Psoas muscle (tissue), 7 donors: ENCODE measurements at regions not wholly inside any gene's neighbourhood (a gene's known extent, or its start where the extent isn't known, plus 50 kb on each side); places are given as distances from the start of the nearest gene placed in this dataset.

ENCODE experiments used
- ATAC-seq, 4 donors: fragments of 200-7000 bp; cut with Tn5 transposase; one replicate each; pipeline ENCODE4 v1.9.1; 2020; ENCODE audit warnings: moderate library complexity in 3 of 4, mild to moderate bottlenecking in 2 of 4
- DNase-seq, 2 donors: peaks; one replicate each; pipeline ENCODE4 v3.0.0-alpha.2; 2020
- H3K27ac ChIP-seq: fragments of 200-600 bp; one replicate; pipeline ENCODE4 v1.8.0; 2022
- H3K27me3 ChIP-seq, 3 donors: fragments of 200-600 bp in 1 of 3; one replicate each; pipeline versions ENCODE4 v1.6.1 to v1.8.0; 2013 to 2022; ENCODE audit warnings: low read length in 2 of 3, mild to moderate bottlenecking in 2 of 3, moderate library complexity in 1 of 3; ENCODE audit not compliant: insufficient read depth in 3 of 3
- H3K36me3 ChIP-seq, 2 donors: fragments of 200-600 bp in 1 of 2; one replicate each; pipeline versions ENCODE4 v1.6.1 to v1.8.0; 2013 to 2022; ENCODE audit warnings: low read depth in 1 of 2, mild to moderate bottlenecking in 1 of 2, moderate library complexity in 1 of 2; ENCODE audit not compliant: insufficient read depth in 1 of 2
- H3K4me1 ChIP-seq: fragments of 200-600 bp; one replicate; pipeline ENCODE4 v1.8.0; 2022
- H3K4me3 ChIP-seq: fragments of 200-600 bp; one replicate; pipeline ENCODE4 v1.8.0; 2022; ENCODE audit warnings: mild to moderate bottlenecking
- H3K9me3 ChIP-seq: fragments of 200-600 bp; one replicate; pipeline ENCODE4 v1.8.0; 2022
- CTCF ChIP-seq: fragments of 200-600 bp; IDR thresholded peaks from one replicate; pipeline ENCODE4 v1.8.0; 2022; ENCODE audit warnings: antibody characterized with exemption
- WGBS, 3 donors: extraction: QIAGEN DNeasy Blood & Tissue Kit; methylation state at CpG; one replicate each; pipeline versions ENCODE4 v1.1.6 to v1.1.7; 2013; 5-methylcytosine and 5-hydroxymethylcytosine counted together
- intact Hi-C, 2 donors: fragments of 100-400 bp; cut with DNase I; formaldehyde crosslinking; loops; one replicate each; pipeline versions ENCODE4 v1.11.0 to v1.14.2; 2022
- donor health status: healthy with polysubstance abuse.
- donor health status: DM: no; HTN: no; CAD: no; lungs with moderate emphysema.
- donor health status: Bipolar disorder and iron deficiency.
- donor health status: healthy.
- donor health status: DM: yes; HTN: yes; CAD: no.
- donor health status: DM: no; HTN: no; CAD: no.
- donor health status: DM: yes; HTN: yes; CAD: no.

- no peaks in the 10 kb centered on the region for H3K36me3 ChIP-seq
- DNase-seq (no peak), ATAC-seq (no peak)
- H3K4me3 ChIP-seq: no peak overlapping the region
- no peaks in the 10 kb centered on the region for H3K9me3 ChIP-seq
- intact Hi-C loops: no loop called here
- no peaks in the 10 kb centered on the region for H3K4me1 ChIP-seq
- no peak for TF ChIP-seq CTCF
- 79 to 84% (median 79%) methylated on average over 3 of the region's 3 CpGs for WGBS, 3 donors
- no peaks in the 10 kb centered on the region for H3K27me3 ChIP-seq
- H3K27ac ChIP-seq: no peak overlapping the region
These were observed 543.1 kb downstream of the CETN3 start for GRCh38 chr5:89866410-89866809.

GRCh38 chr5:89864941-89865340 lies 544.6 kb downstream of the CETN3 start:
- no peaks in the 10 kb centered on the region for H3K4me1 ChIP-seq
- TF ChIP-seq CTCF: no peak
- intact Hi-C loops: no loop called here
- no peaks in the 10 kb centered on the region for H3K36me3 ChIP-seq
- ATAC-seq (no peak), DNase-seq (no peak)
- H3K9me3 ChIP-seq: no peaks in the 10 kb centered on the region
- no peak overlapping the region for H3K4me3 ChIP-seq
- 88 to 96% (median 94%) methylated on average over 1 of the region's 1 CpG for WGBS, 3 donors
- no peak overlapping the region for H3K27ac ChIP-seq
- H3K27me3 ChIP-seq: no peaks in the 10 kb centered on the region

- TF ChIP-seq CTCF: no peak
- ATAC-seq (no peak), DNase-seq (no peak)
- 91 to 98% (median 92%) methylated on average over 5 of the region's 5 CpGs for WGBS, 3 donors
- no peak overlapping the region for H3K4me3 ChIP-seq
- no peaks in the 10 kb centered on the region for H3K36me3 ChIP-seq
- H3K9me3 ChIP-seq: no peaks in the 10 kb centered on the region
- H3K27ac ChIP-seq: no peak overlapping the region
- H3K27me3 ChIP-seq: no peaks in the 10 kb centered on the region
- intact Hi-C loops: no loop called here
- no peaks in the 10 kb centered on the region for H3K4me1 ChIP-seq
These were observed 551.8 kb downstream of the CETN3 start for GRCh38 chr5:89857790-89858189.

- intact Hi-C loops: no loop called here
- no peaks in the 10 kb centered on the region for H3K36me3 ChIP-seq
- ATAC-seq: no peak
- no peak for TF ChIP-seq CTCF
- no peaks in the 10 kb centered on the region for H3K27me3 ChIP-seq
- no peak overlapping the region for H3K4me3 ChIP-seq
- no peak overlapping the region for H3K27ac ChIP-seq
- no peak for DNase-seq
- H3K4me1 ChIP-seq: no peaks in the 10 kb centered on the region
- H3K9me3 ChIP-seq: no peaks in the 10 kb centered on the region
- WGBS, 3 donors: 85 to 94% (median 91%) methylated on average over 2 of the region's 2 CpGs
These were observed 554.1 kb downstream of the CETN3 start for GRCh38 chr5:89855417-89855816.

GRCh38 chr5:89851911-89852310 lies 557.6 kb downstream of the CETN3 start:
- Histone ChIP-seq H3K36me3 (no peaks in the 10 kb centered on the region), H3K27me3 (no peaks in the 10 kb centered on the region), H3K4me1 (peaks cover 10% of the 10 kb centered on the region), H3K9me3 (no peaks in the 10 kb centered on the region), H3K27ac (no peak overlapping the region), H3K4me3 (no peak overlapping the region)
- 65 to 76% (median 66%) methylated on average over 3 of the region's 3 CpGs for WGBS, 3 donors
- no peak for TF ChIP-seq CTCF
- DNase-seq: no peak
- intact Hi-C loops: no loop called here
- no peak for ATAC-seq
